Stimulated activated CD8-positive, alpha-beta memory T cell treated with anti-CD3 and anti-CD28 coated beads, Interleukin-12 subunit alpha, Interleukin-12 subunit beta, amount 100 ng/mL, for 1 hour (primary cell): ENCODE measurements at regions not wholly inside any gene's neighbourhood (a gene's known extent, or its start where the extent isn't known, plus 50 kb on each side); places are given as distances from the start of the nearest gene placed in this dataset.
A peak's percentile ranks its signal among the peaks of the same experiment; 100 is the strongest.

Experiments used
- DNase-seq: peaks from one replicate; pipeline ENCODE4 v3.0.0-alpha.2; 2020; ENCODE audit warnings: low read depth

DNA sequence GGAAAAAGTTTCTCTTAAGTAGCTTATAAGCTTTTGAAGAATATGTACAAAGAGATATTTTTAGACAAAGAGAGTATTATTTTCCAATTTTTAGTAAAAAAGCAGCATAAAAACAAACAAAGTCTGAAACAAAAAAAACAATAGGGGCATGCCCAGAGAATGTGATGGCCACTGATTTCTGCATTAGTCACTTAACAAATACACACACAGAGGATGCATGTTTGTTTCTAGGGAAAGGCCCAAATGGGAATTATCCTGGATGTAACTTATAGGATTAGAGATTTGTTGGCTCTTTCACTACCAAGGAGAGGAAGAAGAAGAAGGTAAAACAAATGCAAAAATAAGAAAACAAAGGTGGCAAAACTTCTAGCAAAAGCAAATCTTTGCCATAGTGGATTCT is 95.9 kb upstream of the SCOC start:
- no peak for DNase-seq

DNA sequence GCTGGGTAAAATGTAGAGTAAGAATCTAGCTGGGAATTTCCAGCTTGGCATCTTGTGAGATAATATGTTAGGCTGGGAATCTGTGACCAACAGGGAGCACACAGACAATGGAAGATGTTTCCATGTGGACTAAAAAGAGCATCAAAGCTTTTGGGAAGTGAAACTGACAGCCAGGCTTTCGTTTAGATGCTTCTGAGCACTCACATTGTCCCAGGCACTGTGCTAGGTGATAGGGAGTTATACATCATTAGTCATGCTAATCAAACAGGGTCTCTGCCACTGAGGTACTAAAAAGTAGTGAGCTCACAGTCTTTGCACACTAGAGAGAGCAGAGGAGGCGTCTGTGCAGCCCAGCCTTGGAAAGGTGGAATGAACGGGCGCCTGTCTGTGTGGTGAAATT is 101.9 kb upstream of the SCOC start:
- no peak for DNase-seq

DNA sequence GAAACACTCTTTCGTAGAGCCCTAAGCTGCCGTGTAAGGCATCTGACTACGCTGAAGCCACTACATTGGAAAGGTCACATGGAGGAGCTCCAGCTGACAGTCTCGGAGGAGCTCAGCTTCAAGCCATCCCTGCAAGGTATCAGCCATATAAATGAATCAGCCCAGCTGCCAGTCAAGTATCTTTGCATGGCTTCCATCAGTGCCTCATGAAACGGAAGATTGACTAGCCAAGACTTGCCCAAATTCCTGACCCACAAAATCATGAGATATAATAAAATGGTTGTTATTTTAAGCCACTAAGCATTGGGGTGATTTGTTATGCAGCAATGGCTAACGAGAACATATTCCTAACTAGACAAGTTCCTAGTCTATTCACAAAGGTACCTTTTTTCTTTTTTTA is 104.1 kb upstream of the SCOC start:
- DNase-seq, result no peak

DNA sequence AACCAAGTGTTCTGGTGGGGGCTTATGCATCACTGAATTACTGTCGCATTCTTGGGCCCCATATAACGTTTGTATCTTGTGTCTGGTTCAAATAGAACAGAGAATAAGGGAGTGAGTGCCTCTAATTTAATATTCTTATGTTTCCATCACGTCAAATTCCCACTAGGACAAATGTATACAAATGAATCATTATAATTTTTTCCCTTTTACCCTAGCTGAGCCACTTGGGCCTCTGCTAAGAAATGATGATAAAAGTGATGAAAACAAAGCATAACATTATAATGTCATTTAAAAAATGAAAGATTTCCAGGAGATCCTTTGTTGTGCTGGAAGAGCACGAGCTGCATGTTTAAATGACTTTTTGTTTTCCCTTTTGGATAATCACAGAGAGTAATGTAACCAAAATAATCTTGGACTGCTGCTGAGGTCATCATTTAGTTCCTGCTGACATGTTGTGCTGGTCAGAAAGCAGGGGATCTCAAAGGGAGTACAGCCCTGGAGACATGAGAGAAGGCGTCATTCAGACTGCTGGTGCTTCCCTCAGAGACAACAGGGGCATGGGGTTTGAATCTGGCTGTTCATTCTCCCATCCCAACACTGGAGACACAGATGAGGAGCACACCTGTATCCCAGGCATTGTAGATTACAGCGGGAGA is 105.1 kb upstream of the SCOC start:
- no peak for DNase-seq

DNA sequence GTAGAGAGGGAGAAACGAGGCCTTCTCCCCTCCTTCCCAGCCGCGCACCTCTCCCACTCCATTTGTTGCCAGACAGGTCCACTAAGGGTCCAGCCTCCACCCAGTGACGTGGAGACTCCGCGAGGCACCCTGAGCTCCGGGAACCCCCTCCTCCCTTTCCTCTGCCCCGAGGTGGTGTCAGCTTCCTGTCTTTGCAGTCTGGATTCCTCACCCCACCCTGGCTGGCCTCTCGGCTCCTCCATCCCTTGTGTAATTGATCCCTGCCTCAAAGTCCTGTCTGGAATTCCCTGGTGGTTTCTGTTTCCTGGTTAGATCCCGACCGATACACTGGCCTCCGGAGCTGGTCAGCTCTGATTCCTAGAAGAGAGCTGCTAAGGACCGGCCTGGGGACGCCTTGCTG is 105.9 kb upstream of the SCOC start:
- no peak for DNase-seq

DNA sequence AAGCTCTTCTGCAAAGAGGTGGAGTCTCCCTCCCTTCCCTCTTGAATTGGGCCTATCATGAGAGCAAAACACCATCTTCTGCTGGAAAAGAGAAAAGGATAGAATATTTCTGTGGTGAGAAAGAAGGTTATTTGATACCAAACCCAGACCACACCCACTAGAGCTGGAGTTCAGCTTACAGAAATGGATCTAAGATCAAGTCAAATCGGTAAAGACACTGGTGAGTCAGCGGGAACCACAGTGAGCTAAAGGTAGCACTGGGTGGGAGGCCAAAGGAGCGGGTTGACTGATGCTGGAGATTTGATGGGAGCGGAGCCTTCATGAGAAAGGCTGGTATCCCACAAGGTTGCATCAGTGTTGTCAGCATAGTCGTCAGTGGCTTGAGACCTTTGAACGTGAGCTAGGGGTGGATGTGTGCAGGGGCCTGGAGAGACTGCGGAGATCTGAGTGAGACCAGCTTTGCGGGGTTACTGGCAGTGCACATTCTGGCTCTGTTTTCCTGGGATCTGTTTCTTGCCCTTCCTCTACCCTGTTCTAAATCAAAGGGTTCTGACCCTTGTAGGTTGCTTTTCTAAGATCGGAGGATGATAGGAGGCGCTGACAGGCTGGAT is 106.4 kb upstream of the SCOC start:
- DNase-seq, result no peak

DNA sequence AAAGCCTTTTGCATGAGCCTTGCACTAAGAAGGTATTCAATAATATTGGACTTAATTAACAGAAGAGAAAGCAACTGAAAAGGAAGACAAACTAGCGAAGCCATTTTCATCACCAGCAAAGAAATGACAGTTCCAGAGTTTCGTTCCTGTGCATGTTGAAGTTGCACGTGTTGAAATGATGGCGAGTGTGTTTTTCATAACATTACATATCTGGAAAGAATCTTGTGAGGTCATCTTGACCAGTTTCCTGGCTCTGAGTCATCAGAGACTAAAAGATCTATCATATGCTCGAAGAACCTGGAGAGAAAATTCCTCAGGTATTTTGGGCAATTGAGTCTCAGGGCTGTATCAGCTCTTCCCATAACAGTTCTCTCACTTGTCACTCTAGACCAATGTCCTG is 106.2 kb upstream of the MAML3 start:
- no peak for DNase-seq

DNA sequence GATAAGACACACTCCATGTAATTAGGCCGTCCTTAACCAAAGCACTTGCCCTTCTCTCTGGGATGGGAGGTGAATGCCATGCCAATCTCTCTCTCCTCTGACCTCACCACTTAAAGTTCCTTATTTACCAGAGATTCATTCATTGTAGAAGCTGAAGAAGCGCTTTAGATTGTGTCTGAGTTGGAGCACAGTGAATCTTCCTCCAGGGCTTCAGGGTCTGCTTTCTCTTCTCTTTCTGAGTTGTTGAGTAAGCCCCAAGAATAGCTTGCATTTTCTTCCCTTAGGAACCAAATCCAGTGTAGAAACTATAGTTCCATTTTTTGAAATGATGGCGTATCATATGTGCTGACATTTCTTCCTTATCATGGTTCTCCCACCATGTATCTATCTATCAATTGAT is 104.5 kb upstream of the MAML3 start:
- no peak for DNase-seq

DNA sequence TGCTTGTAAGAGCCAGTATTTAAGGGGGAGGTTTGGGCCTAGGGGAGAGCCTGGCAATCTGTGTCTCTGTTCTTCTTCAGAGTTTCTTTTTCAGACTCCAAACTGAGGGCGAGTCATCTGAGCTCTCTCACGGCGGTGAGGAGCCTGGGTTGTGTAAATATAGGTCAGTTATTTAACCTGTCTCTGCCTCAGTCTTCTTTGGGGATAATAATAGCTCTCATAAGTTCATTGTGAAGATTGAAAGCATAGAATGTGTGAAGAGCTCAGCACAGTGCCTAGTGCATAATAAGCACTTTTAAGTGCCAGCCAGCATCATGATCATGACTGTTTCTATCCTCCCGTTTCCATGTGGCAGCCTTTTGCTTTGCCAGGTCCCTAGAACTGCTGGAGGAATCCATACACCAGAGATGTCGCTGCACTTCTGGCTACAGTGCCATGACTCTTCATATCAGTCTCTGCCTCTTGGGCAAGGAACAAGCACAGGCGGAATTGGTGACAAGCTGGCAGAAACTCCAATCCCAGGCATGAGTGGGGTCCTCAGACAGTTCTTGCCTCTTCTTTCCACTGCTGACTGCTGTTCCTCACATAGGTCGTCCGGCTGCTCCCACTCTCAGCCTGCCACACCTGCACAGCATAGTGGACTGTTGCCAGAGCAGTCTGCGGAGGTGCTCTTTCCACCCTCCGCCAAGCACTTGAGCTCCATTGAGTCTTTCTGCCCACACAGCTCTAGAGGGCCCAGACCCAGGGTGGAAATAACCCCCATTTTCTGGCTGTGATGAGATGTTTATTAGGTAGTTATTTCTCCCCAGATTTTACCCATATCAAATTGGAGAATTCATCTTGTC is 103.7 kb upstream of the MAML3 start:
- DNase-seq, result no peak

DNA sequence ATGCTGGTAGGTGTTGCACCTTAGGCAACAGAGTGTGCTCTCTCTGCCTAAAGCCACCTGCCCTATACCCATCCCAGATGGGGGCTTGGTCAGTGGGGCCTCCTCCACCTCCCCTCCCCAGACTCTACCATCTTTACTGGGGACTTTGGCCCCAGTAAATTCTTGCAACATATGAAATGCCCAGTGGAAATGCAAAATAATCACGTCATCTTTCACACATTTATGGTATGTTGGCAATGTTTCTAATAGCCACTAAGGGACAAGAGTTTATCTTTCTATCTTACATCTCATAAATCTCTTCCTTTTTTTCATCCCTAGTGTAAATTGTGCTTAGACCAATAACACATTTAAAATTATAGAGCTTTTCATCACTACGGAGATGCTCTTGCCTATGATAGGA is 103.0 kb upstream of the MAML3 start:
- DNase-seq, result no peak

DNA sequence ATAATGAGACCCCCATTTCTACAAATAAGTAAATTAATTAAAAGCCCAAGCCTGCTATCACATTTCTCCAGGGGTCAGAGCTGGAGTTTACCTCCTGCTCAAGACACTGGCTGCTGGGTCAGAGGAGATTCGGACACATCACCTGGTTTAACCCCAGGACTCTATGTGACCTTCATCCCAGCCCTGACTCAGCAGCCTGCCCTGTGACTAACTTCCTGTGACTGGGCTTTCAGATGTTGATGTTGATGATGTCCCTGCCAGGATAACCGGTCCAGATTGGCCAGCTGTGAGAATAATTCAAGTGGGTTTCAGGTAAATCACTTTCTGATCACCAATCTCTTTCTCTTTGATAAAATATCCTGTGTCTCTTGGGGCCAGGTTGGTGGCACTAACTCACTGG is 102.4 kb upstream of the MAML3 start:
- no peak for DNase-seq

DNA sequence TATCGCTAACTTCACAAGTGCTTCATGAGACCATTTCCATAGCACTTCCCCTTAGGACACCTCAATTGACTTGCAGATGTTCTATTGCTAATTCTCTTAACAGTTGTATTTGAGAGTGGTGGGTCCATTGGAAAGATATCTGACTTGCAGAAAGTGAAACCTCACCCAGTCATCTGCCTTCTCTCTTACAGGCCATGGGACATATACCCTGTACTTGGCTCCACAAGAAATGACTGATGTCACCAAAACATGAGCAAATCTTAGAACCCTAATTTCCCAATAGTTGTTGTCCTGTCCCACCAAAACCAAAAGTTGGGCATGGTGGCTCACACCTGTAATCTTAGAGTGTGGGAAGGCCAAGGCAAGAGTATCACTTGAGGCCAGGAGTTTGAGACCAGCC is 101.9 kb upstream of the MAML3 start:
- DNase-seq, result no peak

DNA sequence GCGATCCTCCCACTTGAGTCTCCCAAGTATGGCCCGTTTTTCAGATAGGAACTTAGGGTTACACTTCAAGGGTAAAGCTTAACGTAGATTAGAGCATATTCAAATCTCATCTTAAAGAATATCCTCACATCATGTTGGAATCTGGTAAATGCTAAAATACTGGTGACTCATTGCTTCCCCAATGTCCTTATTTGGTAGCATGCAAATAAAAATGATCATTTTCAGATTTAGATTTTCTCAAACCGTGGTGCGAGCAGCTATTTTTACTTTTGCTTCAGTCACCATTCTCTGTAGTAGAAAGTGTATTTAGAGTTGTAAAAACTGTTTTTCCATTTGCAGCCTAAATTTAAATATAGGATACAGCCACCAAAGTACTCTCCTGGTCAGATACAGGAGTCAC is 101.5 kb upstream of the MAML3 start:
- DNase-seq, result no peak

DNA sequence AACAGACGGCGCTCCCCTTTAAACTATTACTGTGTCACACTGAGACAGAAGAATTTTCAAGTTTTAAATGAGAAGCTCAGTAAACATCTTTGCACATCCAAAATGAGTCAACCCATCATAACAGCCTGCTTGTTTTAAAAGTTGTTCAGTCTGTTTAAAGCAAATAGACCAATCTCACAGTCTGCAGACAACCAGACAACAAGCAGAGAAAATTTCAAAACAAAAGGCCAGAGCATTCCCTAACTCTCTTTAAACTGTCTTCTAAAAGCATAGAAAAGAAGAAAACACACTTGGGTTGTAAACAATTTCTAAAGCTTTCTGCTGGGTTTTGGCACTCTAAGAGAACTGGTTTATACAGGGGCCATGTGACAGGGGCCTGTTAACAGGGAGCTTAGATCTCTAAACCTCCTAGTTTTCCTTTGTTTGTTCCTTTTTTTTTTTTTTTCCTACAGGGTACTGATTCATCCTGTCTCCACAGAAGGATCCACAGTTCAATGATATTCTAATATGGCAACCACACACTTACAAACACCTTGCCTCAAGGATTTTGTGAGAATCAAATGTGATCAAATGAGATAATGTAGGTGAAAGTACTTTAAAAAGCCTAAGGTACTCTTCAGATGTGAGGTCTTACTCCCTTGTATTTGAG is 100.8 kb upstream of the MAML3 start:
- DNase-seq, result no peak

DNA sequence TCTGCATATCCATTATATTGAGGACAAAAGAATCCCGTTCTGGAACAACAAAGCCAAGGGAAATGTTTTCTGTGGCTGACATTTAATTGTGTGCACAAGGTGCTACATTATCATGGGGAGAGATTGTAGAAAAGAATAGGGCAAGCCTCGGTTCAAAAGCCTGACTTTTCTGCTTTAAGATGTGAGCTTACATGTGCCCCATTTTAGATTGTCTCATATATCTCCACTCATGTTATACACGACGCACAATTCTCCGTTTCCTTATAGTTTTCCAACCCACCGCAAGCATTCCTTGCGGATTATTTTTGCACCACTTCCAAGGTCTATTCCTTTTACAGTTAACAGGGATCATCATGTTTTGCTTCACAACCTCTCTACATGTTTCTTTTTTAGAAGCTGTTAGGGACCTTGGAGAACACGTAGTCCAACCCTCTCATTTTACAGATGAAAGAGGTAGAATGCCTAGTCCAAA is 99.6 kb upstream of the MAML3 start:
- no peak for DNase-seq

DNA sequence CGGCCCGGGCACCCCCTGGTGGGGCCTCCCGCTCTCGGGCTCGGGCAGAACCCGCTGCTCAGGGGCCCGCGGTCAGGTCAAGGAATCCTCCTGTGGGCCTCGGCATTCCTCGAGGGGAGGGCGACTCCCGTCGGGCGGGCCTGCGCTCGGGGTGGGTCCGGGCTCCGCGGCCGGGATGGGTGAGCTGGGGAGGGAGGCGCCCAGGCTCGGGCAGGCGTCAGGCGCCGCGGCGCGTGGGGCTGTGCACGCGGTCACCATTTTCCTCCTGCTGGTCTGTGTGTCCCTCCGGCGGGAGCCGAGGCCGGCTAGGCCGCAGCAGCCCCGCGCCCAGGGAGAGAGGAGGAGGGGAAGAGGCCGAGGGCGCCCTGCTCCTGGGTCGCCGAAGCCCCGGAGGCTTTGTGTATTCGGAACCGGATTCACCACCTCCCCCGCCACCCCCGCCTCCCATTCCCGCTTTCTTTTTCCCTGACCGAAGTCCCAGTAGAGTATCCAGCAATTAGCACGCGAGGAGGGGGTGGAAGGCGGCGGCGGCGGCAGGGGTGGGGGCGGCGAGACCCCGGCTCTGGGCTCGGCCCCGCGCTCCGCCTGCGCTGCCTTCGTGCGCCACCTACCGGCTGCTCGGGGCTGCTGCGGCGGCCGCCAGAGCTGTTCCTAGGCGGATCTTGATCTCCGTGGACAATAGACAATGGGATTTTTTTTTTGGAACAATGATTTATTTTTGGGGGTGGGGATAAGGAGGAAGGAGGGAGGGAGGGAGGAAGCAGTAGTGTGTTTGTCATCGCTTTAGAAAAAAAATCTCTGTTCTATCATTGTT is 99.0 kb upstream of the MAML3 start:
- peak; percentile 32 for DNase-seq

DNA sequence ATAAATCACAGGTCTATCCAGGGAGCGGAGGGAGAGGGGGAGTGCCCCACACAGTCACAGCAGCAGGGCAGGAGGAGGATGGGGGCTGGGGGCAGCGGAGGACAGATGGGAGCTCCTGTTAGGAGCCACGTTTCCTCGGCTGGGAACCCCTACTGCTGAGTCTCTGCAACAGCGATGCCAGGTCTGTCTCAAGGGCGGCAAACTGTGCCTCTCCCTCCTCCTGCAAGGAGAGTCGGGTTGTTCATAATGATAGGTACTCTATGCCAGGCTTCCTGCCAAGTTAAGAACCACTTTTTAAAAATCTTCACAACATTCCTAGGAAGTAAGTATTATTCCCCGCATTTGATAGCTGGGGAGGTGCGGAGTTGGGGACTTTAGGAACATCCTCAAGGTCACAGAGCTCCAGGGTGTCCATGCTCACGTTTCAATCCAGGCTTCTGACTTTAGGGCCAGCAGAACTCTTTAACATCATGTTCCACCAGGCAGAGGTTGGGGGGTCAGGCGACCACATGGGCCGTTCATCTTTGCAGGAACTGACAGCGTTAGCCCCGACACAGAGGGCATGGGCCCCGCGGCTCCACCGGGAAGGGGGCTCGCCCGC is 98.3 kb upstream of the MAML3 start:
- no peak for DNase-seq

DNA sequence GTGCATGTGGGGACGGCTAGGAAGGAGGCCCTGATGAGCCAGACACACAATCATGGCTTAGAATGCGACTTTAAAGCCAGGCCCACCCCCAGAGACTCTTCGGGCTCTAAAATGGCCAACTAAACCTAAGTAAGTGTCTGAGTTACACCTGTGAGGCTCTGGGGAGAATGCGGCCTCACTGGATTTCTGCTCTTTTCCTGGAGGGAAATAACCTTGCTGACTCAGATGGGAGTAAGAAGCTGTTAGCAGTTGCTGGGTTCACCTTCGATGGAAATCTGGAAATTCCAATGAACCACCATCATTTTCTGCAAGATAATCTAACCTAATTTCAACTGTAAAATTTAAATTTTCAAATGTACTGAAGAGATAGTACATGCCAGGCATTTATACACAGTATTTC is 97.6 kb upstream of the MAML3 start:
- DNase-seq, result no peak

DNA sequence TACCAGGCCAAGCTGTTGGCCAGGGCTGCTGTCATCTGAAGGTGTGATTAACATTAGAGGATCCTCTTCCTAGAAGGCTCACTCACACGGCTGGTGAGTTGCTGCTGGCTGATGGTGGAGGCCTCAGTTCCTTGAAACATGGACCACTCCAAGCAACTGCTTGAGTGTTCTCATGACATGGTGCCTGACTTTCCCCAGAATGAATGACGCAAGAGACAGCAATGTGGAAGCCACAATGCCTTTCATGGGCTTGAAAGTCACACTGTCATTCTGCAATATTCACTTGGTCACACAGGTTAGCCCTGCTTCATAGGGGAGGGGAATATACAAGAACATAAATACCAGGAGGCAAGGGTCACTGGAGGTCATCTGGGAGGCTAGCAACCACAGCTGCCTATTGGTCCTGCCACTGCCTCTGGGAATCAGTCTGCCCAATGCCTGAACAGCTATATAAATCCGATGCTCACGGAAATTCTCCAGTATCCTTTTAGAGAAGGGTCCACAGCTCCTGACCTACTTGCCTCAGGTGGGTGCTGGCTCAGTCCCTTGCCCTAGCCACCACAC is 97.1 kb upstream of the MAML3 start:
- DNase-seq, result no peak

DNA sequence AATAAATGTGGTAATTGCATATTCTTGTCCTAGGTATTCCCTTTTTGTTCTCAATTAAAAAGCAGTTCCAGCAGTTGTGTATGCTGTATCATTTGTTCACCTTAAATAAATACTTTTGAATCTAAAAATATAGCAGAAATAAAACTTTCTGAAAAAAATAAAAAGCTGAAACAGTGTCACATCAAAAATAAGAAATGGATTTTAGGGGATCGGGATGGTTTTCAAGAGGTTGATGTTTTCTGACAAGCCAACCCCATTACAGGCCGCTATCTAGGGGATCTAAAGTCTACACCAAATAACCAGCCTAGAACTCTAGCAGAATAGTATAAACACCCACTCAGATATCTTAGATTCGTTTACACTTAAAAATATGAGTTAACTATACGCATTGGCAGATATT is 95.4 kb upstream of the MAML3 start:
- DNase-seq, result no peak

DNA sequence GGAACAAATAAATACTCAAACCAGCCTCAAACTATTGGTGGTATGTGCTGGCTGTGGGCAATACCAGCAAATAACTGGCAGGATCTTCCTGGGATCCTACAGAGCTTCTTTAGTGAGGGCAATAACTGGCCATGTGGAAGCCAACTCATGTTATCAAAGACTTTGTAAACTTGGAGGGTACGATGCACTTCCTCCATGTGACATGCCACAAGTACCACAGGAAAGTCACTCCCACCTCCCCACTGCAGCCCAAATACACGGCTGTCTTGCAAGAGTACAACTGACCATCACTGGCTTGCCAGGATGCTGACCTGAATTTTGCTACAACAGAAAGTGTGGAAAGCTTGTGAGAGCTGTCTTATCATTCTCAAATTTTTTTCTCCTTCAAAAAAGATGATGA is 93.3 kb upstream of the MAML3 start:
- no peak for DNase-seq
